Epidermal melanocyte (primary cell): ENCODE measurements at regions not wholly inside any gene's neighbourhood (a gene's known extent, or its start where the extent isn't known, plus 50 kb on each side); places are given as distances from the start of the nearest gene placed in this dataset.

Experiments
- DNase-seq: peaks from one replicate; pipeline ENCODE4 v3.0.0; 2011; ENCODE audit warnings: low spot score; ENCODE audit not compliant: insufficient read length

DNA sequence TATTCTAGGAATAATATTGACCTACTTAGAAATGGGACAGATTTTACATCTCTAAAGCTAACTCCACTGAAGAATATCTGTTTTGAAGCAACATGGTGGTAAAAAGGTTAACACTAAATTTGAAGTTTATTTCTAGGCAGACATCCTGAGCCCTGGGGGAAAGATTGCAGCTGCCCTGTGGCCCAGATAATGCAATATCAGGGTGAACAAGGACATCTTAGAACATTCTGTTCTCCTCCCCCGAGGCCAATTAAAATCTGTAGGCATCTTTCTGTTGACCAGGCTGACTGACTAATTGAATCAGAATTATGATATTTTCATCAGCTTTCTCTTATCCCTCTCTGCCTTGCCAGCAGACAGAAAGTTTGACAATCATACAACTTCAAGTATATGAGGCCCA lies 149.8 kb upstream of the DUSP10 start:
- peak; percentile 24 for DNase-seq

DNA sequence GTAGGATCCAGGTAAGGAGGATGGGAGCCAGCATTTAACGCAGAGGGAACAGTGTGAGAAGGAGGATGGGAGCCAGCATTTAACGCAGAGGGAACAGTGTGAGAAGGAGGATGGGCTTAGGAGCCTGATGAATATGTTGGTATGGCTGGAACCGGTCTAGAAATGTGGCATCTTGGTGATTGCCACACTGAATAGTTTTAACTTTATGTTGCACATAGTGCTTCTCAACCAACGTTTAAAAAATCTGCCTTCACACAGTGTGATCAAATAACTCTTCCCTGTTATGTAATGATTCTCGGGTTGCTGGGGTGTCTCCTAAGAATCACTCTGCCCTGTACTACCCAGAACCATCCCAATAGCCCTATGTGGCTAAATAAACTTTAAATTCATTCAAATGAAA lies 146.9 kb upstream of the DUSP10 start:
- no peak for DNase-seq

GRCh38 chr1:221888218-221888617 lies 146.3 kb upstream of the DUSP10 start:
- DNase-seq, result no peak

GRCh38 chr1:221887758-221888157 lies 145.9 kb upstream of the DUSP10 start:
- no peak for DNase-seq

DNA sequence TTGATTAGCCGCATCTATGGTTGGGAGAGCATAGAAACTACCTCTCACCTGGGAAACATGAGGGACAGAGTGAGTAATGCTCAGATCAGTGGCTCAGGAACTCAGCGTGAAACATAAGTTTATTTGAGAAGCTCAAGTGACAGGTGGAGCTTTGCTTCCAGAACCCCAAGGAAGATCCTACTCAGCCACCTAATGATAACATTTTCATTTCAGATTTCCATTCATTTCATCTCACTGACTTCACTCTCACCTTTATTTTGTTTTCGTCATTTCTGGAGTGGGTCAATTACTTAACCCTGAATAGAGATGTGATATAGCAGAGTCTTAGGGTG lies 145.5 kb upstream of the DUSP10 start:
- DNase-seq, result no peak

GRCh38 chr1:221886743-221887414 lies 145.0 kb upstream of the DUSP10 start:
- no peak for DNase-seq

- DNase-seq, result no peak
These were observed 144.4 kb upstream of the DUSP10 start for GRCh38 chr1:221886311-221886710.

DNA sequence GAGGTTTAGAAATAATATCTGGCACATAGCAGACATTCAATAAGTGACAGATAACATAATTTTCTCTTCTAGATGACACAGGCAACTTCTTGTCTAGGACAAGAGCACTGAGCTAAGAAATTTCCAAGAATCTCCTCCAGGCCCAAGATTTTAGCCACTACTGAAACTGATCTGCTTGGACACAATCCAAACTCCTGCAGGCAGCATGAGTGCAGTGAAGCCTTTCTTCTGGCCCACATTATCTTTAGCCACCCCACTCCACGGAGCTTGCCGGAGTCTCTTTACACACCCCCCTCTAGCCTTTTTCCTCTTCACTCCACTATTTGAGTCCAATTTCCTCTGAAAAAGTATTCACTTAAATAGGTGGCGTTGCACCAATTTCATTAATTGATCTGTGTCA lies 142.9 kb upstream of the DUSP10 start:
- DNase-seq, result no peak

- no peak for DNase-seq
These were observed 140.1 kb upstream of the DUSP10 start for GRCh38 chr1:221881805-221882581.

GRCh38 chr1:221880182-221880581 lies 138.3 kb upstream of the DUSP10 start:
- DNase-seq, result no peak

GRCh38 chr1:221878134-221878533 lies 136.2 kb upstream of the DUSP10 start:
- DNase-seq, result no peak

- DNase-seq, result no peak
These were observed 135.4 kb upstream of the DUSP10 start for GRCh38 chr1:221877311-221877710.

- no peak for DNase-seq
These were observed 133.1 kb upstream of the DUSP10 start for GRCh38 chr1:221875004-221875330.

- DNase-seq, result no peak
These were observed 132.6 kb upstream of the DUSP10 start for GRCh38 chr1:221874285-221875003.

DNA sequence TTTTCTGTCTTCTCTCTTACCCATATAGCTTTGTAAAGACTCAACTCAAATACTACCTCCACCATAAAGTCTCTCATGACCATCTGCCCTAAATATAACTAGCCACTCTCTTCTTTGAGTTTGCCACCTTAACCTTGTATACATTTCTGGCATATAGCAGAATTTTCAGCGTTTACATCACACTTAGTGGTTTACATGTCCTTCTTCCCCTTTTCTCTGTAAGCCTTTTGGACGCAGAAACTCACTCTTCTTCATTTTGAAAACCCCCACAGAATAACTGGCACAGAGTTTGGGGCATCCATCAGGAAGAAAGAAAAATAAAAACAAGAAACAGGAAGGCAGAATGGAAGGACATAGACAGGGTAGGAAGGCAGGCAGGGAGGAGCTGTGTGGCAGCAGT lies 131.8 kb upstream of the DUSP10 start:
- DNase-seq, result no peak

- DNase-seq, result no peak
These were observed 129.2 kb upstream of the DUSP10 start for GRCh38 chr1:221871056-221871455.

DNA sequence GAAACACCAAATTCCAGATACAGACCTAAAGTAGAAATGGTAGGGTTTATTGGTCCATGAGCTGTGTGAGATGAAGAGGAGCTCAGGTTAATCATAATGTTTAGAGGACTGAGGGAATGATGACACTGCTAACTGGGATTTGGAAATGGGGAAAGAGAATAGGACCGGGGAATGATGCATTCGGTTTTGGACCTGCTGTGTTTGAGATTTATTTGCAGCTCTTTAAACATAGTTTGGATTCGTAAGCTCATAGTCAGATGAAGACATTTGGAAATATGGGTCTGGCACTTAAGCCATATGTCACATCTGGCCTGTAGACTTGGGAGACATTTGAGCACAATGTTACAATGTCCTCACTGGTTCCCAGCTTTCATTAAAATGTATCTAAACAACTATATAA lies 127.9 kb upstream of the DUSP10 start:
- DNase-seq, result no peak

GRCh38 chr1:221868593-221869303 lies 126.9 kb upstream of the DUSP10 start:
- no peak for DNase-seq

DNA sequence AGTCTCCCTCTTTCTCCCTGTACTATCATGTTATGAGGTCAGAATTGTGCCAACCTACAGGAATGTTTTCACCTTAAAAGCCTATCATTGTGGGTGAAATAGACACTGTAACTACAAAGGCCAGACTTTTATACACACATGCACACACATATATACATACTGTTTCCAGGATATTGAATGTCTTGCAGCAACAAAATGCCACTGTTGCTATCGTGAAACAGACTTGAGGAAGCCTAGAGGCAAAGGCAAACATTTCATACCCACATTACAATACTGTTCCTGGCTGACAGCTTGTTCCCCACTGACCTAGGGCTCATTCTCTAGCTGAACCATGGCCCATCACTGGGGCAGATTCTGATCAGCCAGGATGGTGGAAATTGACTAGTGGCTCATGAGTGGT lies 125.1 kb upstream of the DUSP10 start:
- no peak for DNase-seq

DNA sequence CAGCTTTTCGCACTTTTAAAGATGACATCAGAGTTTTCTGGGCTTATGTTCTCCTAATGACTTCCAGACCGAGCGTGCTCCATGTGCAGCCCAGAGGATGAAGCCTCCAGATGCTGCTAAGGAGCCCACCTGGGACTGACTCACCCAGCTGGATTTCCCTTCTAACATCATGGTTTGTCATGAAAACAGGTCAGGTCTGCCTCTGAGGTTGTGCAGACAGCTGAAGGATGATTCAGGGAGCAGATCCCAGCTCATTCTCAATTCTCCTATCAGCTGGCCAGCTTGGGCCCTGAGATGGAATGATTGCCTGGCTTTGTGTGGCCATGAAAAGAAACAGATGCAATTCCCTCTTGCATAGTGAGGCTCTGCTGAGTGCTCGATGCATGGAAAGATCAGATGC lies 123.9 kb upstream of the DUSP10 start:
- DNase-seq, result no peak

DNA sequence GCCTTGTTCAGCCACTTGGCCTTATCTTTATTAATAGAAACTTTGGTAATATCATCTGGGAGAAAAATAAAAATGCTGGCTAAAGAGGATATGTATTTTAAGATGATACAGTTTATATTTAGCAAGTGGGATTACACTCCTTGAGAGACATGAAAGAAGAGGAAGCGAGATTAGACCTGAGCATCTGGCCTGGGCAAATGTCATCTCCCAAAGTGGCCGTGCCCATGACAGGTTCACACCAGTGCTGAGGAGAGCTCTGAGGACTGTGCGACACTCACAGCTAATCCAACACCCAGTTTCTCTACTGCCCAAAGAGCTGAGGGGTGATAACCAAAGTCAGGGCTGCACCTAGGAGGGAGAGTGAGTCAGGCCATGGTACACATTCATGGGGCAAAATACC lies 121.7 kb upstream of the DUSP10 start:
- DNase-seq, result no peak

- DNase-seq, result no peak
These were observed 121.1 kb upstream of the DUSP10 start for GRCh38 chr1:221862971-221863370.
